Heart left ventricle (tissue), 16 donors: ENCODE measurements at regions not wholly inside any gene's neighbourhood (a gene's known extent, or its start where the extent isn't known, plus 50 kb on each side); places are given as distances from the start of the nearest gene placed in this dataset.

Source experiments
- ATAC-seq, 4 donors: fragments of 200-7000 bp; cut with Tn5 transposase; one replicate each; pipeline ENCODE4 v1.9.1; 2020 to 2022; ENCODE audit warnings: moderate library complexity in 4 of 4, mild to moderate bottlenecking in 3 of 4, moderate number of reproducible peaks in 1 of 4
- DNase-seq, 5 donors: peaks; one replicate each; pipeline ENCODE4 v3.0.0-alpha.2; 2020
- H3K27ac ChIP-seq, 12 donors: fragments of 200-600 bp; sonication (generic) in 4 of 12; one replicate each; pipeline versions ENCODE4 v1.5.0 to v1.8.0; 2016 to 2022; ENCODE audit warnings: mild to moderate bottlenecking in 2 of 12
- H3K27me3 ChIP-seq, 9 donors: fragments of 200-600 bp; sonication (generic) in 2 of 9; one replicate each; pipeline versions ENCODE4 v1.5.1 to v1.8.0; 2016 to 2022; ENCODE audit warnings: mild to moderate bottlenecking in 3 of 9
- H3K36me3 ChIP-seq, 9 donors: fragments of 200-600 bp; sonication (generic) in 2 of 9; one replicate each; pipeline versions ENCODE4 v1.5.0 to v1.8.0; 2018 to 2022; ENCODE audit warnings: mild to moderate bottlenecking in 2 of 9
- H3K4me1 ChIP-seq, 12 donors: fragments of 200-600 bp; sonication (generic) in 4 of 12; one replicate each; pipeline versions ENCODE4 v1.5.0 to v1.8.0; 2016 to 2022; ENCODE audit warnings: mild to moderate bottlenecking in 3 of 12
- H3K4me3 ChIP-seq, 12 donors: fragments of 200-600 bp; sonication (generic) in 4 of 12; one replicate each; pipeline versions ENCODE4 v1.5.0 to v1.8.0; 2017 to 2022; ENCODE audit warnings: mild to moderate bottlenecking in 9 of 12, moderate library complexity in 4 of 12
- H3K9me3 ChIP-seq, 12 donors: fragments of 200-600 bp; sonication (generic) in 4 of 12; one replicate each; pipeline versions ENCODE4 v1.5.0 to v1.8.0; 2016 to 2022; ENCODE audit warnings: mild to moderate bottlenecking in 1 of 12
- CTCF ChIP-seq, 12 donors: fragments of 200-600 bp; sonication (generic) in 4 of 12; IDR thresholded peaks; one replicate each; pipeline versions ENCODE4 v1.5.0 to v1.8.0; 2018 to 2022; ENCODE audit warnings: antibody characterized with exemption in 12 of 12, mild to moderate bottlenecking in 5 of 12
- POLR2A ChIP-seq, 2 donors: fragments of 450-650 bp; IDR thresholded peaks; one replicate each; pipeline ENCODE4 v1.6.1; 2017; ENCODE audit warnings: antibody characterized with exemption in 2 of 2, mild to moderate bottlenecking in 2 of 2, moderate library complexity in 2 of 2
- WGBS, 4 donors: extraction: QIAGEN DNeasy Blood & Tissue Kit in 2 of 4; methylation state at CpG; one replicate each; pipeline versions ENCODE4 v1.1.5 to v1.1.7; 2013 to 2018; 5-methylcytosine and 5-hydroxymethylcytosine counted together
- intact Hi-C, 10 donors: fragments of 100-400 bp; cut with DNase I; formaldehyde crosslinking; loops; one replicate each; pipeline versions ENCODE4 v1.11.1 to v1.14.2; 2022
- donor health status: ischemic (EF 13 %, LVEDD 7.1; RV severe dilation, severe dysfunction).
- donor health status: healthy with polysubstance abuse.
- donor health status: DM: no; HTN: yes; CAD: no.
- donor health status: DM: no; HTN: no; CAD: no.
- donor health status: ischemic (EF 25% LVEDD 6.9; RV normal size, moderate dysfunction).
- donor health status: ischemic (EF 25% LVEDD 5.7; RV mildly dilated, moderate dysfunction).
- donor health status: healthy.
- donor health status: DM: yes; HTN: yes; CAD: no.
- donor health status: ischemic (EF 35%, LVEDD 5.7; RV mildly dilated, moderate dysfunction).
- donor health status: nonischemic (EF 11% LVEDD 7.7; RV severe dilation, severe dysfunction).
- donor health status: DM: yes; HTN: yes; CAD: no.
- donor health status: PGD.
- donor health status: ischemic (EF 29% LVEDD 5.4; RV normal size, mild dysfunction).
- donor health status: nonischemic (EF 23%, LVEDD 6.1; RV moderate dilation, normal function).

DNA sequence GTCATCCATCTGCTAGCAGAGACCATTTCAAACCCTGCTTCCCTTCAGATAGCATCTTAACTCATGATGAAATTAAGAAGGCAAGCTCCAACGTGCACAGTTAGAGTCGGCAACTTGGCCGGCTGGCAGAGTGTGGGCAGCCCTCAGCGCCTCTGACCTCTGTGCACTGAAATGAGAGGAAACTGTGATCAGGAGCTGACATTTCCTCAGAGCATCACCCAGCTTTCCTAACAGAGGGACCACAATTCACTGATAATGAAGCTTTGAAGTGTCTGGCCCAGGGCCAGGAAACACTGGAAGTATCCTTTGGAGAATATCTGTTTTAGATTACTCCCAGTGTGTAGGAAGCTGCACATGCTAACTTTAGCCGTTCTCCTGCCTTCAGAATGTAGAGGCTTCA is 145.0 kb upstream of the ZC3H11B start:
- no peaks in the 10 kb centered on the region for H3K9me3 ChIP-seq
- TF ChIP-seq POLR2A (IDR thresholded peaks at IDR 0.05) (no peak), CTCF (IDR thresholded peaks at IDR 0.05) (no peak)
- no peaks in the 10 kb centered on the region for H3K36me3 ChIP-seq
- H3K27me3 ChIP-seq = no peaks in the 10 kb centered on the region
- peaks cover 0 to 28% (median 6%) of the 10 kb centered on the region in 12 donors for H3K4me1 ChIP-seq
- H3K4me3 ChIP-seq = no peak overlapping the region
- DNase-seq = peak; percentile 44 to 82 (median 61)
- peak overlapping the region in 2 of 12 donors; percentile 6 to 10 for H3K27ac ChIP-seq
- intact Hi-C loops = loop anchor here in 1 of 10 donors (5.0 kb wide), 1 partner anchor 86 kb away; no protein-coding TSS in a partner anchor
- WGBS, 4 donors = 4 to 18% (median 6%) methylated on average over 5 of the region's 5 CpGs
- peak; percentile 12 to 79 (median 67) for ATAC-seq

DNA sequence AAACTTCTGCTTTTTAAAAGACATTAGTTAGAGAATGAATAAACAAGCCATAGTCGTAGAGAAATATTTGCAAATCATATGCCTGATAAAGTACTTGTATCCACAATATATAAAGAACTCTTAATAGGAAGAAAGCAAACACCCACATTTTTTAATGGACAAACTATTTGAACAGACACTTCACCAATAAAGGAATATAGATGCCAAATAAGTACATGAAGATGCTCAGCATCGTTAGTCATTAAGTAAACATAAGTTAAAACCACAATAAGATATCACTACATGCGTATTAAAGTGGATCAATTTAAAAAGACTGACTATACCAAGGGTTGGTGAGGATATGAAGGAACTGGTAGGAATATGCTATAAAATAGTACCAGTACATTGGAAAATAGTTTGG is 142.3 kb upstream of the ZC3H11B start:
- intact Hi-C loops = loop anchor here in 1 of 10 donors (5.0 kb wide), 1 partner anchor 83 kb away; no protein-coding TSS in a partner anchor
- Histone ChIP-seq H3K4me1 (peaks cover 0 to 40% (median 8%) of the 10 kb centered on the region in 12 donors), H3K9me3 (no peaks in the 10 kb centered on the region), H3K27me3 (no peaks in the 10 kb centered on the region), H3K27ac (no peak overlapping the region), H3K4me3 (no peak overlapping the region), H3K36me3 (no peaks in the 10 kb centered on the region)
- 87 to 90% (median 89%) methylated on average over 3 of the region's 3 CpGs for WGBS, 4 donors
- TF ChIP-seq CTCF (IDR thresholded peaks at IDR 0.05) (no peak), POLR2A (IDR thresholded peaks at IDR 0.05) (no peak)
- DNase-seq = no peak
- no peak for ATAC-seq

GRCh38 chr1:219754767-219755166 is 141.9 kb upstream of the ZC3H11B start:
- H3K9me3 ChIP-seq = no peaks in the 10 kb centered on the region
- H3K4me1 ChIP-seq = peaks cover 0 to 40% (median 8%) of the 10 kb centered on the region in 12 donors
- ATAC-seq (no peak), DNase-seq (no peak)
- no peak overlapping the region for H3K4me3 ChIP-seq
- intact Hi-C loops = loop anchor here in 1 of 10 donors (5.0 kb wide), 1 partner anchor 82 kb away; no protein-coding TSS in a partner anchor
- H3K27me3 ChIP-seq = no peaks in the 10 kb centered on the region
- H3K36me3 ChIP-seq = no peaks in the 10 kb centered on the region
- WGBS, 4 donors = 78 to 80% (median 79%) methylated on average over 2 of the region's 2 CpGs
- TF ChIP-seq CTCF (IDR thresholded peaks at IDR 0.05) (no peak), POLR2A (IDR thresholded peaks at IDR 0.05) (no peak)
- peak overlapping the region in 1 of 12 donors; percentile 42 for H3K27ac ChIP-seq

- ATAC-seq (peak; percentile 74 to 86 (median 81)), DNase-seq (no peak)
- H3K4me3 ChIP-seq = no peak overlapping the region
- intact Hi-C loops = no loop called here
- no peaks in the 10 kb centered on the region for H3K27me3 ChIP-seq
- 25 to 35% (median 27%) methylated on average over 4 of the region's 4 CpGs for WGBS, 4 donors
- H3K27ac ChIP-seq = peak overlapping the region in 6 of 12 donors; percentile 28 to 74 (median 57)
- no peaks in the 10 kb centered on the region for H3K9me3 ChIP-seq
- H3K36me3 ChIP-seq = no peaks in the 10 kb centered on the region
- peaks cover 0 to 40% (median 8%) of the 10 kb centered on the region in 12 donors for H3K4me1 ChIP-seq
- TF ChIP-seq CTCF (IDR thresholded peaks at IDR 0.05) = no peak
- TF ChIP-seq POLR2A (IDR thresholded peaks at IDR 0.05) = no peak
Measured at GRCh38 chr1:219753914-219754313, 141.0 kb upstream of the ZC3H11B start.
